Spinal cord (tissue), 9 donors: ENCODE measurements at regions not wholly inside any gene's neighbourhood (a gene's known extent, or its start where the extent isn't known, plus 50 kb on each side); places are given as distances from the start of the nearest gene placed in this dataset.

Source experiments
- DNase-seq, 6 donors: peaks; one replicate each; pipeline versions ENCODE4 v3.0.0 to v3.0.0-alpha.2; 2013 to 2015; ENCODE audit warnings: low spot score in 6 of 6, low read depth in 4 of 6
- H3K27ac ChIP-seq: one replicate; pipeline ENCODE4 v1.5.1; 2013; ENCODE audit warnings: low read depth, low read length, control low read depth
- H3K27me3 ChIP-seq: one replicate; pipeline ENCODE4 v1.6.1; 2013; ENCODE audit warnings: low read length; ENCODE audit not compliant: control insufficient read depth, insufficient read depth
- H3K36me3 ChIP-seq: one replicate; pipeline ENCODE4 v1.6.1; 2013; ENCODE audit warnings: low read length; ENCODE audit not compliant: control insufficient read depth, insufficient read depth
- H3K4me1 ChIP-seq: one replicate; pipeline ENCODE4 v1.6.1; 2013; ENCODE audit warnings: low read length; ENCODE audit not compliant: control insufficient read depth, insufficient read depth
- H3K4me3 ChIP-seq: one replicate; pipeline ENCODE4 v1.5.1; 2013; ENCODE audit warnings: low read depth, low read length, control low read depth
- H3K9me3 ChIP-seq: one replicate; pipeline ENCODE4 v1.6.1; 2013; ENCODE audit warnings: low read length; ENCODE audit not compliant: control insufficient read depth, insufficient read depth
- WGBS: methylation state at CpG from one replicate; pipeline ENCODE4 v1.1.5; 2013; ENCODE audit warnings: missing lambda C conversion rate; ENCODE audit not compliant: insufficient coverage; 5-methylcytosine and 5-hydroxymethylcytosine counted together
- donor health status: healthy.

DNA sequence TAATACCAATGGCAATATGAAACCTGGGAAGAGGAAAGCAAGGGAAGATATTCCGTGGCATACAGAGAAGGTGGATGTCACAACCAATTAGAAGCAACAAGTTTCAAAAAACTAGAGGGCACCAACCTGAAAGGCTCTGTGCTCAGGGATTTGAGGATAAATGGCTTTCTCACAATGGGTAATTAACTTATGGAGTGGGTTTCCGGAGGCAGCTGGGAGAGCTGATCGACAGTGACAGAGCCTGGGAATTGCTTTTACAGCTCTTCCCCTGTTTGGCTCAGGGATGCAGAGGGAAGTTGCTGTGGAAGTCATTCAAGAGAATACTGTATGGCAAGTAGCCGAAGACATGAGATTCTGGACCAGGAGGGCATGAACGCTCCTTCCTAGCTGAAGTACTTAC is 237.0 kb downstream of the KIF4B start:
- no peaks in the 10 kb centered on the region for H3K36me3 ChIP-seq
- H3K27ac ChIP-seq: no peak overlapping the region
- H3K27me3 ChIP-seq: no peaks in the 10 kb centered on the region
- 50% methylated on average over 1 of the region's 5 CpGs for WGBS
- no peaks in the 10 kb centered on the region for H3K9me3 ChIP-seq
- no peaks in the 10 kb centered on the region for H3K4me1 ChIP-seq
- DNase-seq: no peak
- no peak overlapping the region for H3K4me3 ChIP-seq

- DNase-seq: no peak
- Histone ChIP-seq H3K9me3 (no peaks in the 10 kb centered on the region), H3K27ac (no peak overlapping the region), H3K27me3 (no peaks in the 10 kb centered on the region), H3K4me1 (no peaks in the 10 kb centered on the region), H3K36me3 (no peaks in the 10 kb centered on the region), H3K4me3 (no peak overlapping the region)
Measured at GRCh38 chr5:155252025-155252424, 238.5 kb downstream of the KIF4B start.

- Histone ChIP-seq H3K27me3 (no peaks in the 10 kb centered on the region), H3K4me1 (no peaks in the 10 kb centered on the region), H3K36me3 (no peaks in the 10 kb centered on the region), H3K9me3 (no peaks in the 10 kb centered on the region), H3K4me3 (no peak overlapping the region), H3K27ac (no peak overlapping the region)
- DNase-seq: peak in 1 of 6 donors; percentile 7
- WGBS: no CpG with 5 or more reads among the region's 3 CpGs
Measured at GRCh38 chr5:155252717-155253116, 239.2 kb downstream of the KIF4B start.

DNA sequence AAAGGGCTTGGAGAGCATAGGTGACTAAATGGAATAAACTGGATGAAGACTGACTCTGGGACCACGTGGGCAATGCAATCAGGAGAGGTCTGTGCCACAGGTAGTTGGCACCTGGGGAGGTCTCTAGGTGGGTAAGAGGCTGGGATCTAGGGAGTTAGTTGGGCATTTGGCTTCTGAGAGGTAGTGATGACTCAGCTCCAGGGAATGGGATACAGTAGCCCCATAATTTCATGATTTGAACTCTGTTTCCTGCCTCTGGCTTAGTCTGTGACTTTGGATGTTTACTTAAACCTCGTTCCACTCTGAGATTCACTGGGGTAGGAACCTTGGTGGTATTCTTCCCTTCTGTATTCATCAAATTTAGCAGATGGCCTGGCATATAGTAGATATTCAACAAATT is 240.8 kb downstream of the KIF4B start:
- Histone ChIP-seq H3K27me3 (no peaks in the 10 kb centered on the region), H3K4me1 (no peaks in the 10 kb centered on the region), H3K4me3 (no peak overlapping the region), H3K9me3 (no peaks in the 10 kb centered on the region), H3K36me3 (no peaks in the 10 kb centered on the region), H3K27ac (no peak overlapping the region)
- no peak for DNase-seq
- WGBS: 79% methylated on average over 1 of the region's 2 CpGs

DNA sequence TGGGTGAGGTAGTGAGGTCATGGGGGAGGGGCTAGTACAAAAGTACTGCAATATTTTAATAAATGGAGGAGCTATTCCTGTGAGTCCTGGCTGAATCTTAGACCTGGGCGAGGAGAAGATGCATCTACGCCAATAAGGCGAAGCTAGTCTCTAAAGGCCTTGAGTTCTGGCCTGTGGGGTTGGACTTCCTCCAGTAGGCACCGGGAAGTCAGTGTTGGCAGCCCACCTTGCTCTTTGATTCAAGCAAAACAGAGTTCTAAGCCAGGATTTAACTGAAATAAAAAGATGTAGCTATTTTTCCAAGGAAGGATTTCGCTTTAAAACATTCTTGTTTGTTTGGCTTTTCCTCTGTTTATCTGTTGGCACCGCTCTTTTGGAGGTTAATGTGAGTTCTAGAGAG is 244.6 kb downstream of the KIF4B start:
- peak in 1 of 6 donors; percentile 64 for DNase-seq
- H3K27ac ChIP-seq: no peak overlapping the region
- 90% methylated on average over 3 of the region's 6 CpGs for WGBS

GRCh38 chr5:155259648-155260047 is 246.1 kb downstream of the KIF4B start:
- Histone ChIP-seq H3K4me1 (no peaks in the 10 kb centered on the region), H3K27me3 (no peaks in the 10 kb centered on the region), H3K4me3 (no peak overlapping the region), H3K36me3 (no peaks in the 10 kb centered on the region), H3K9me3 (no peaks in the 10 kb centered on the region), H3K27ac (no peak overlapping the region)
- no peak for DNase-seq
- 87% methylated on average over 3 of the region's 5 CpGs for WGBS

More for the DNA sequence above, 244.6 kb downstream of the KIF4B start:
- Histone ChIP-seq H3K9me3 (no peaks in the 10 kb centered on the region), H3K36me3 (no peaks in the 10 kb centered on the region), H3K27me3 (no peaks in the 10 kb centered on the region), H3K4me1 (no peaks in the 10 kb centered on the region), H3K4me3 (no peak overlapping the region)

- H3K27me3 ChIP-seq: no peaks in the 10 kb centered on the region
- H3K4me3 ChIP-seq: no peak overlapping the region
- no peaks in the 10 kb centered on the region for H3K4me1 ChIP-seq
- peak in 2 of 6 donors; percentile 14 to 71 for DNase-seq
- H3K36me3 ChIP-seq: no peaks in the 10 kb centered on the region
- no peak overlapping the region for H3K27ac ChIP-seq
- no peaks in the 10 kb centered on the region for H3K9me3 ChIP-seq
- WGBS: 24% methylated on average over 2 of the region's 3 CpGs
Measured at GRCh38 chr5:155260798-155261197, 247.2 kb downstream of the KIF4B start.

DNA sequence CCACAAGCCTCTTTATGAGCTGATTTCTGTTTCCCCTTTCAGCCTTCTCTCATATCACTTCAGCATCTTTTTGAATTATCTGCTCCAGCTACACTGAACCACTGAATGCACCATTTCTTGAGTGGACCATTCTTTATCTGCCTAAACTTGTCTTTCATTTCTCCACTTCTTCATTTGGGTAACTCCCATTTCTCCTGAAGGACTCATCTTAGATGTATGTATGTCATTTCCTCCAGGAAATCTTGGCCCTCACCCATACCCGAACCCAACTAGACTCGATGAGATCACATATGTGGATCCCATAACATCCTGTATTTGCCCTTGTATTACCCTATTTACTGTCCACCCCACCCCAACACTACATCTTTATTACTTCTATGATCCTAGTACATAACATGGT is 249.8 kb downstream of the KIF4B start:
- Histone ChIP-seq H3K9me3 (no peaks in the 10 kb centered on the region), H3K4me1 (no peaks in the 10 kb centered on the region), H3K4me3 (no peak overlapping the region), H3K27ac (no peak overlapping the region), H3K27me3 (no peaks in the 10 kb centered on the region), H3K36me3 (no peaks in the 10 kb centered on the region)
- no peak for DNase-seq
- WGBS: no CpG with 5 or more reads among the region's 2 CpGs

DNA sequence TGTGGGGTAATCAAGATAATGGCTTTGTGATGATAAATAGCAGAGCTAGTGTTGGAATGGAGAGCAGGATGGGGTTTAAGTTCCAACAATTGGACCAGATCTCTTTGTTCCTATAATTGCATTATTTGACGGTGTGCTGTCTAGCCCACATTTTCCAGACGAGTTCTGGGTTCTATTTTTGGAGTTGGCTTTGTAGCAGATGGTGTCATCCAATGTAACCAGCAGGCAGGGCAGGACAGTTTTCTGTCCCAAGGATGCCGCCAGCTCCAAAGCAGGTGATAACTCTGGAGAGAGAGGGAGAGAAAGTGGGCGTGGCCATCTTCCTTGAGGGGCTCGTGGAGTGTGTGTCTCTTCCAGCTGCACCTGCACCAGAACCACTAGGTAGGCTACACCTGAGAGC is 251.3 kb downstream of the KIF4B start:
- Histone ChIP-seq H3K4me3 (no peak overlapping the region), H3K36me3 (no peaks in the 10 kb centered on the region), H3K9me3 (no peaks in the 10 kb centered on the region), H3K4me1 (no peaks in the 10 kb centered on the region), H3K27me3 (no peaks in the 10 kb centered on the region), H3K27ac (no peak overlapping the region)
- no peak for DNase-seq
- 87% methylated on average over 3 of the region's 5 CpGs for WGBS

- Histone ChIP-seq H3K36me3 (no peaks in the 10 kb centered on the region), H3K27ac (no peak overlapping the region), H3K27me3 (no peaks in the 10 kb centered on the region), H3K4me1 (peaks cover under 1% of the 10 kb centered on the region), H3K9me3 (no peaks in the 10 kb centered on the region), H3K4me3 (no peak overlapping the region)
- no peak for DNase-seq
- WGBS: 100% methylated on average over 1 of the region's 2 CpGs
Measured at GRCh38 chr5:155268770-155269425, 255.3 kb downstream of the KIF4B start.
